IPS-20b (cell line): ENCODE measurements at regions not wholly inside any gene's neighbourhood (a gene's known extent, or its start where the extent isn't known, plus 50 kb on each side); places are given as distances from the start of the nearest gene placed in this dataset.
"Not testable (repeated sequence)": the region's sequence is repeated elsewhere in the genome, so short reads cannot be mapped to it uniquely, and the experiment has no call there.

Experiments used
- H3K27ac ChIP-seq: one replicate; pipeline ENCODE4 v1.5.1; 2013; ENCODE audit warnings: low read length
- H3K27me3 ChIP-seq: 2 replicates; pipeline ENCODE4 v1.6.1; 2013; ENCODE audit warnings: mild to moderate bottlenecking, low read length, inconsistent platforms; ENCODE audit not compliant: insufficient read depth
- H3K36me3 ChIP-seq: 2 replicates; pipeline ENCODE4 v1.6.1; 2013; ENCODE audit warnings: low read depth, mild to moderate bottlenecking, inconsistent platforms, low read length, moderate library complexity; ENCODE audit not compliant: insufficient read depth
- H3K4me1 ChIP-seq: 2 replicates; pipeline ENCODE4 v1.6.1; 2013; ENCODE audit warnings: mild to moderate bottlenecking, control low read depth, inconsistent platforms, low read length, moderate library complexity; ENCODE audit not compliant: insufficient read depth
- H3K4me3 ChIP-seq: 2 replicates; pipeline ENCODE4 v1.5.1; 2013; ENCODE audit warnings: mild to moderate bottlenecking, low read length, inconsistent platforms
- H3K9ac ChIP-seq: 2 replicates; pipeline ENCODE4 v1.6.1; 2013; ENCODE audit warnings: low read depth, mild to moderate bottlenecking, inconsistent platforms, low read length, moderate library complexity
- H3K9me3 ChIP-seq: 2 replicates; pipeline ENCODE4 v1.6.1; 2013; ENCODE audit warnings: mild to moderate bottlenecking, low read depth, low read length, inconsistent platforms; ENCODE audit not compliant: insufficient read depth

GRCh38 chrX:131881194-131881593 is 141.9 kb upstream of the STK26 start:
- no peaks in the 10 kb centered on the region for H3K4me1 ChIP-seq
- no peak overlapping the region for H3K9ac ChIP-seq
- H3K36me3 ChIP-seq: no peaks in the 10 kb centered on the region
- no peaks in the 10 kb centered on the region for H3K9me3 ChIP-seq
- no peaks in the 10 kb centered on the region for H3K27me3 ChIP-seq
- no peak overlapping the region for H3K27ac ChIP-seq
- H3K4me3 ChIP-seq: no peak overlapping the region

GRCh38 chrX:131885042-131885441 is 138.1 kb upstream of the STK26 start:
- not testable (repeated sequence) for H3K4me1 ChIP-seq, H3K27me3 ChIP-seq, H3K36me3 ChIP-seq, H3K9ac ChIP-seq, H3K9me3 ChIP-seq, H3K27ac ChIP-seq, H3K4me3 ChIP-seq

GRCh38 chrX:131893857-131894256 is 129.2 kb upstream of the STK26 start:
- not testable (repeated sequence) for H3K4me1 ChIP-seq, H3K4me3 ChIP-seq, H3K9me3 ChIP-seq, H3K36me3 ChIP-seq, H3K27me3 ChIP-seq, H3K27ac ChIP-seq, H3K9ac ChIP-seq

- H3K4me3 ChIP-seq: no peak overlapping the region
- H3K4me1 ChIP-seq: no peaks in the 10 kb centered on the region
- no peak overlapping the region for H3K27ac ChIP-seq
- H3K27me3 ChIP-seq: no peaks in the 10 kb centered on the region
- no peak overlapping the region for H3K9ac ChIP-seq
- no peaks in the 10 kb centered on the region for H3K9me3 ChIP-seq
- H3K36me3 ChIP-seq: no peaks in the 10 kb centered on the region
These were observed 128.1 kb upstream of the STK26 start for GRCh38 chrX:131894995-131895394.

GRCh38 chrX:131895807-131896206 is 127.3 kb upstream of the STK26 start:
- Histone ChIP-seq H3K4me3 (no peak overlapping the region), H3K36me3 (no peaks in the 10 kb centered on the region), H3K9me3 (no peaks in the 10 kb centered on the region), H3K4me1 (no peaks in the 10 kb centered on the region), H3K27ac (no peak overlapping the region), H3K9ac (no peak overlapping the region), H3K27me3 (no peaks in the 10 kb centered on the region)

- H3K9ac ChIP-seq: no peak overlapping the region
- no peaks in the 10 kb centered on the region for H3K36me3 ChIP-seq
- no peaks in the 10 kb centered on the region for H3K4me1 ChIP-seq
- H3K4me3 ChIP-seq: no peak overlapping the region
- H3K9me3 ChIP-seq: no peaks in the 10 kb centered on the region
- no peak overlapping the region for H3K27ac ChIP-seq
- H3K27me3 ChIP-seq: no peaks in the 10 kb centered on the region
These were observed 121.6 kb upstream of the STK26 start for GRCh38 chrX:131901546-131901945.

- H3K27me3 ChIP-seq: no peaks in the 10 kb centered on the region
- no peak overlapping the region for H3K4me3 ChIP-seq
- no peaks in the 10 kb centered on the region for H3K4me1 ChIP-seq
- no peaks in the 10 kb centered on the region for H3K9me3 ChIP-seq
- no peak overlapping the region for H3K27ac ChIP-seq
- no peaks in the 10 kb centered on the region for H3K36me3 ChIP-seq
- H3K9ac ChIP-seq: no peak overlapping the region
These were observed 115.4 kb upstream of the STK26 start for GRCh38 chrX:131907488-131908314.

GRCh38 chrX:131910586-131910985 is 112.5 kb upstream of the STK26 start:
- Histone ChIP-seq H3K27ac (no peak overlapping the region), H3K4me3 (no peak overlapping the region), H3K9ac (no peak overlapping the region), H3K4me1 (no peaks in the 10 kb centered on the region), H3K36me3 (no peaks in the 10 kb centered on the region), H3K9me3 (no peaks in the 10 kb centered on the region), H3K27me3 (no peaks in the 10 kb centered on the region)

- no peaks in the 10 kb centered on the region for H3K27me3 ChIP-seq
- H3K9ac ChIP-seq: no peak overlapping the region
- no peaks in the 10 kb centered on the region for H3K36me3 ChIP-seq
- no peaks in the 10 kb centered on the region for H3K9me3 ChIP-seq
- no peak overlapping the region for H3K4me3 ChIP-seq
- H3K27ac ChIP-seq: no peak overlapping the region
- no peaks in the 10 kb centered on the region for H3K4me1 ChIP-seq
These were observed 107.6 kb upstream of the STK26 start for GRCh38 chrX:131915488-131915887.

GRCh38 chrX:131917588-131917987 is 105.5 kb upstream of the STK26 start:
- Histone ChIP-seq H3K27me3 (no peaks in the 10 kb centered on the region), H3K4me3 (no peak overlapping the region), H3K9me3 (no peaks in the 10 kb centered on the region), H3K27ac (no peak overlapping the region), H3K4me1 (no peaks in the 10 kb centered on the region), H3K9ac (no peak overlapping the region), H3K36me3 (no peaks in the 10 kb centered on the region)

GRCh38 chrX:131918839-131919238 is 104.3 kb upstream of the STK26 start:
- Histone ChIP-seq H3K27me3 (no peaks in the 10 kb centered on the region), H3K36me3 (no peaks in the 10 kb centered on the region), H3K9ac (no peak overlapping the region), H3K4me1 (no peaks in the 10 kb centered on the region), H3K27ac (no peak overlapping the region), H3K9me3 (no peaks in the 10 kb centered on the region), H3K4me3 (no peak overlapping the region)

GRCh38 chrX:131923614-131924250 is 99.4 kb upstream of the STK26 start:
- Histone ChIP-seq H3K4me1 (no peaks in the 10 kb centered on the region), H3K36me3 (no peaks in the 10 kb centered on the region), H3K27me3 (no peaks in the 10 kb centered on the region), H3K27ac (no peak overlapping the region), H3K9ac (no peak overlapping the region), H3K9me3 (no peaks in the 10 kb centered on the region), H3K4me3 (no peak overlapping the region)
